Right forelimb (tissue), 1 donor: ENCODE measurements at regions not wholly inside any gene's neighbourhood (a gene's known extent, or its start where the extent isn't known, plus 50 kb on each side); places are given as distances from the start of the nearest gene placed in this dataset.
"Not testable (repeated sequence)": the region's sequence is repeated elsewhere in the genome, so short reads cannot be mapped to it uniquely, and the experiment has no call there.

Source experiments
- DNase-seq: peaks from one replicate; pipeline ENCODE4 v3.0.0-alpha.2; 2018

- not testable (repeated sequence) for DNase-seq
These were observed 106.0 kb downstream of the BUD13 start for GRCh38 chr11:116666673-116667249.

DNA sequence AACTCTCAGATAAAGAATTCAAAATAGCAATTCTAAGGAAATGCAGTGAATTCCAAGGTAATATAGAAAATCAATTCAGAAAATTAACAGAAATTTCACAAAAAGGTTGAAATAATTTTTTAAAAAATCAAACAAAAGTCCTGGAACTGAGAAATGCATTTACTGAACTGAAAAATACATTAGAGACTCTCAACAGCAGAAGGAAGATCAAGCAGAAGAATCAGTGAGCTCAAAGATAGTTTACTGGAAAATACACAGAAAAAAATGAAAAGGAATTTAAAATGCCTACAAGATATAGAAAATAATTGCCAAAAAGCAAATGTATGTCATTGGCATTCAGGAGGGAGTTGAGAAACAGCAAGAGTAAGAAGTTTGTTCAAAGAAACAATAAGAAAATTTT is 107.3 kb downstream of the BUD13 start:
- no peak for DNase-seq

DNA sequence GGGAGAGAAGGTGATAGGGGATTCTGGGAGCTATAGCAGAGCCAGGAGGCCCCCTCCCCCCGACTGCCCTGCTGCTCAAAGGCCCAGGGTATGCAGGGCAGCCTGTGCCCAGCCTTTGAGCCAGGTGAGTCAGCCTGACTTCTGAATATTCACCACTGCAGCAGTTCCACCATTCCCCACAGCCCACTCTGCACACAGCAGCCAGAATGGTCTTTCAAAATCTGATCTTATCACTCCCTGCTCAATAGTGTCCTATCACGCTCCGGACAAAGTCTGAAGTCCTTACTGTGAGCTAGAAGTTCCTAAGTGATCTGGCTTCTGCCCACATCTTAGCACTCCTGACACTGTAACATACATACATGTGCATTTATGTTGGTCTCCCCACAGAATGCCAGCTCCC is 111.7 kb downstream of the BUD13 start:
- no peak for DNase-seq

DNA sequence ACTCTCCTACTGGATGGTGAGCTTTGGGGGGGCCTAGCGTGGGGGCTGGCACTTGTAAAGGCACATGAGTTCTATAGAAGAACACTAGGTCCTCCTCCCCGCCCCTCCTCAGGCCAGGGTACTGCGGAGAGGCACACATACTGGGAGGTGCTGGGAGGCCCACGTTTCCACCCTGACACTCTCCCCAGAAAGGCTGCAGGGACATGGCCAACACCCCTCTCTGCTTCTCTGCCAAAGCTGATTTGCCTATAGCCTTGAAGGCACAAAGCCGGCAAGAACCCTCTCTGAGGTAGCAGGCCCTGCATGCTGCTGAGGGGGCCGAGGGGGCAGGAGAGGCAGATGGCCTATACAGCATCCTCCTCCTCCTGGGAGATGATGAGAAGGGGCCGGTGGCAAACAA is 112.8 kb downstream of the BUD13 start:
- DNase-seq = no peak

- DNase-seq = no peak
These were observed 113.8 kb downstream of the BUD13 start for GRCh38 chr11:116658876-116659535.

DNA sequence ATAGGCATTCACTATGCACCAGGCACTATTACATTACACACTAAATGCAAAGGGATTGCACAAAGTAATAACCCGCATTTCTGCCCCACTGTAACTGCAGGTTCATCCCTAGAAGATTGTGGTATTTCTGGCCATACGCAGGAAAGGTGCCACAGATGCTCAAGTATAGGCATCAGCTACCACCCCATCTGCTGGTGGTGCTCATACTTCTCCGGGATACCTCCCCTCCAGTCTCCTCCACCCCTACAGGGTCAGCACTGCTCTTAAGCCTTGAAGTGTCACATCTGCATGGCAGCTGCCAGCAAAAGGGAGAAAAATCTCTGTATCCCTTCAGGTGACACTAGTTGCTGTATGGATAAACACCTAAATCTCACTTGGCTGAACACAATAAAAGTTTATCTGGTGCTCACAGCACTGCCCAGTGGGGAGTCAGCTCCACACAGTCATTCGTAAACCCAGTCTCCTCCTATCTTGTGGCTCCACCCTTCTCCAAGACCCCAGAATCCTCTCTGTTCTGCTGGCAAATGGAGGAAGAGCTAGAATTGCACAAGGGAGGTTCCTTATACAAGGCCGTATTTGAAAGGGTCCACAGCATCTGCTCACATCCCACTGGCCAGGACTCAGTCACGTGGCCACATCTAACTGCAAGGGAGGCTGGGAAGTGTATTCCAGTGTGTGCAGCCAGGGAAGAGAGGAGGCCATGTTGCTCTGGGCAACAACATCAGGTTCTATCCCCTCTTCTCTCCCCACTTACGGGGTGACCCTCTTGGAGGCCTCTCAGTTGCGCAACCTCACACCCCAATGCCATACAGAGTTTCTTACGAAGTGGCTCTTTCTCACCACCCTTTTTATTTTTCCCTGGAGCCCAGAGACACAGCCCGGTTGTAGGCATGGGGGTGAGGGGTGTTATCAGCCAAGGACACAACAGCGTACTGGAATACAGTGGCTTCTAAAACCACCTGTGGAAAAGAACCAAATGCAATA is 114.7 kb downstream of the BUD13 start:
- no peak for DNase-seq

DNA sequence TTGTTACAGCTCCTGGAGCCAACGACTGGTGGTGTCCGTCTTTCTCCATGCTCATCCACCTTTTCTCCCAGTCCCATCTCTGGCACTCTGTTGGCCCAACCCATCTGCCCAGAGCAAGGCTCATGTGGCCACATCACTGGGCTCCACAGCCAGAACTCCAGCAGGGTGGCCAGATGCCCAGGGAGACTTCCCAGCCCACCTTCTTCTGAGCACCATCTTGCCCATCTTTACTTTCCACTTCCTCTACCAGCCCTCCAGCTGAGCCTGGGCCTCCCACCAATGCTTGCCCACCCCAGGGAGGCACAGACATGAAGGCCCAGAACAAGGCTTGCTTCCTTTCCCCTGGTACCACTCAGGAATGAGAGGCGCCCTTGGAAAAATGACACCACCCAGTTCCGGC is 116.8 kb downstream of the BUD13 start:
- DNase-seq = no peak

DNA sequence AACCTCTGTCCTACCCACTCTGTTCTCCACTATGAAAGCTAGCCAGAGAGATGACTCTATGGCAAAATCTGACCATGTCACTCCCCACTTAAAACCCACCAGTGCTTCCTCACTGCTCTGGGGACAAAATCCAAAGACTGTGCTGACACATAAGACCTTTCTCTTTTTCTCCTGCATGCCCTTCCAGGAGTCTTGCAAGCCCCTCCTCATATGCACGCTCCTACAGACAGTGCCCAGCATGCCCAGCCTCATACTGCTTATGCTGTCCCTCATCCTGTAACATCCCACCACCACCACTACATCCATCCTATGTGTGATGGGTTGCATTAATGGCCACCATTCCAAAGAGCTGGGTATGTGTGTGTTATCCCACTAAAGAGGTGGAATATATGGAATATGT is 118.3 kb downstream of the BUD13 start:
- no peak for DNase-seq

GRCh38 chr11:116653206-116653605 is 119.6 kb downstream of the BUD13 start:
- DNase-seq = no peak

GRCh38 chr11:116651737-116652237 is 121.0 kb downstream of the BUD13 start:
- no peak for DNase-seq

- no peak for DNase-seq
These were observed 121.6 kb downstream of the BUD13 start for GRCh38 chr11:116651098-116651736.

DNA sequence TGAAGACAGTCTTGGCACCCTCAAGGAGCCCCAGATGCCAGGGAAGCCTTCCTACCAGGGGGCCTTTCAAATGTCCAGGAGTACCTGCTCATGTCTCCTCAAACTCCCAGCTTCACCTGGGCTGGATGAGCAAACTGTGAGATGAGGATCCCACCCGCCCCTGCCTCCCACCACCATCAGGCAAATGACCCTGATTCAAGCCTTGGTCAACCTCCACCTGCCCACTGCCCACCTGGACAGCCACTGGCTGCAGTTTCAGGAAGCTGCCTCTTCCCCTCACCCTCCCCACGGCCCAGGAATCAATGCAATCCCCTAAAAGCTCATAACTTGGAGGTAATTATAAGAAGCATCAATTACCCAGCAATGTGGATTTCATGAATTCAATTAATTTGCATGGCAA is 122.7 kb downstream of the BUD13 start:
- DNase-seq = no peak

GRCh38 chr11:116649268-116649667 is 123.5 kb downstream of the BUD13 start:
- DNase-seq = no peak

- no peak for DNase-seq
These were observed 124.3 kb downstream of the BUD13 start for GRCh38 chr11:116648247-116649174.

- DNase-seq = no peak
These were observed 125.3 kb downstream of the BUD13 start for GRCh38 chr11:116647305-116648080.

DNA sequence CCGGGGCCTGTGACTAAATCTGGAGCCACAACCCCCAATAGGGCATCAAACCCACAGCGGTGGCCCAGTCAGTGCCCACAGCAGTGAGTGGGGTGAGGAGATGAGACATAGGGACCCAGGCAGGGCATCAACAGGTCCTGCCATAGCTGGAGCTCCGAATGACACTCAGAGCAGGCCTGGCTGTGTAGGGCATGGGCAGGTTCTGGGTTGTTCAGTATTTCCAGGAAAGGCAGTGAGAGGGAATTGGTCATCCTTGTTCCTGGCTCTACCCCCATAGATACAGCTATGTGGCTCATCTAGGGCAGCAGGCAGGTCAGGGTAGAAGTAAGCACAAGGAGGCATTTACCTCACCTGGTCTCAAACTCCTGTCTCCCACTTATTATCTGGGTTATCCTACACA is 126.6 kb downstream of the BUD13 start:
- DNase-seq = no peak

- DNase-seq = no peak
These were observed 127.9 kb downstream of the BUD13 start for GRCh38 chr11:116644941-116645305.

DNA sequence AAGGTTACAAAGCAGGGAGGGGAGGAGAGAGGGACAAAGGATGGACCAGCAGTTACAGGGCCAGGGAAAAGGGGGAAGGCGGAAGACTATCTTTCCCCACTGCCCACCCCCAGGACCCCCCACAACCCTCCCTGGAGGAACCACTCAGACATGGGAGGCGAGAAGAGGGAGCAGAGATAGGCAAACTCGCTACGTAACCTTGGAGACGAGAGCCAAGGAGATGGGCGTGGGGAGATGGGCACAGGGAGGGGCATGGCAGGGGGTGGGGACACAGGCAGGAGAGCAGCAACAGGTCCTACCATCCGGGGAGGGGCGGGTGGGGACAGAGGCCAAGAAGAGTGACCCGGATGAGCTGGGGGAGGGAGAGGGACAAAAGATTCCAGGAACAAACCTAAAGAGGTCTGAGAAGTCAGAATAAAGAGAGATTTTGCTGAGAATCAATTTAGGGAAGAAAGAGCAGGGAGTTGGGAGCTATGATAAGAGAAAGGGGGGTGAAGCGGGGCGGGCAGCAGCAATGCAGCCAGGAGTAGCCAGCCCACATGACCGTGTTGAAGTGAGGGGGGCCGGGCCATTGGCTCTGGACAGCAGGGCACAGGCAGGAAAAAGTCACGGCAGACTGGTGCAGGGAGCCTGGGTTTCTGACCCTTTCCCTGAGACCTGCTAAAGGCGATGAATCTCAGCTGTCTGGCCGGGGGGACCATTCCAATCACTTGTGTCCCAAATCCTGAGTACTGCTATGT is 128.4 kb downstream of the BUD13 start:
- DNase-seq = no peak

DNA sequence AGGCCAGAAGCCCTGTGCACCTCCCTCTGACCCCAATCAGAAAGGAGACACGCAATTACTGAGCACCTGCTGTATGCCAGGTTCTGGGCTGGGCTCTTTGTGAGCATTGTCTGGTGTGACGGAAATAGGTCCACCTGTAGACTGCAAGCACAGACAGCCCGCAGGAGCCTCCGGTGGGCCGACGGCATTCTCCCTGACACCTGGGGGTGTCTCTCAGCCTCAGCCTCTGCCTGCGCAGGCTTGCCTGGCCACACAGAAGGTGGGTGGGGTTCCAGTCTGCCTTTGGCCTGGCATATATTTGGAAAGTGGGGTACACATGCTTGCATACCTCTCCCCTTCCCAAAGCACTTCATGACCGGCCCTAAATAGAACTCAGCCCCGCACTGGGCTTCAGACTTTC is 129.3 kb downstream of the BUD13 start:
- DNase-seq = no peak

DNA sequence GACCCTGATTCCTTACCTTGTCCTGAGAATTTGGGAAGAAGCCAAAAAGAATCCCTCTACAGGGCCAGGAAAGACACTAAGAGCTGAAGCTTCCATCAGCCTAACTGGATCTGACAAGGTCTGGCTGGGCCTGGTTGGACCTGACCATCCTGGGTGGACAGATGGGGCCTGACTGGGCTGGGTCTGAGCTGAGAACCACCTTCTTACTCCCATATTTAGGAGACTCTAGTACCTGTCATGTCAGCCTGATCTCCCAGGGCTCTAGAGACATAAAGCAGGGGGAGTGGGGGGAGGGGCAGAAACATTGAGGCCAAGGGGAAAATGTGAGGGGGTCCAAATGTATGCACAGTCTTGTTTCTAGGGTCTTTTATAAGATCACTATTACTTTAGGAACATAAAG is 129.9 kb downstream of the BUD13 start:
- DNase-seq = no peak

- DNase-seq = no peak
These were observed 130.3 kb downstream of the BUD13 start for GRCh38 chr11:116642481-116642880.
